ENCODE measurements at regions not wholly inside any gene's neighbourhood (a gene's known extent, or its start where the extent isn't known, plus 50 kb on each side); places are given as distances from the start of the nearest gene placed in this dataset.

DNA sequence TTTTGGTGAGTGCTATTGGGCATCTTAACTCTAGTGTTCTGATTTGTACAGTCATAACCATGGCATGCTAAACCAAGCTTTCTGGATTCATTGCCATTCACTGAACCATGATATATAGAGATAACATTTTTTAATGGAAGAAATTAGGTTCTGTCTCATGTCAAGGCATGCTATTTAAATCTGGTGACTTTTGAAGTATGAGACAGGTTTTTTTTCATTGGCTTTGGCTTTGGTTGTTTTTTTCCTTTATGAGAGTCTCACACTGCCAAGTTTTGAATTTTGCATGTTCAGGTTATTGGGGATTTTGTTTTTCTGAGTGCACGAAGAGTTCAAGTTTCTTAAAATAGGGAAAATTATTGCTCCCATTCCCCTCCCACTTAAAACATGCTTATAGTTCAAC, 141.3 kb upstream of the ADAMTS5 start:
- H3K36me3 Mint-ChIP-seq (ENCODE audit: low read depth): no peaks in the 10 kb centered on the region
- no peaks in the 10 kb centered on the region for H3K27me3 Mint-ChIP-seq (ENCODE audit: low read depth)
- DNase-seq (ENCODE audit: low spot score): no peak
- H3K4me3 Mint-ChIP-seq (ENCODE audit: low read depth): no peak overlapping the region
- intact Hi-C loops (cut with micrococcal nuclease): no loop called here
- no peaks in the 10 kb centered on the region for H3K4me1 Mint-ChIP-seq (ENCODE audit: low read depth)
- no peak overlapping the region for H3K27ac Mint-ChIP-seq
- H3K9me3 Mint-ChIP-seq: peaks cover 3% of the 10 kb centered on the region

DNA sequence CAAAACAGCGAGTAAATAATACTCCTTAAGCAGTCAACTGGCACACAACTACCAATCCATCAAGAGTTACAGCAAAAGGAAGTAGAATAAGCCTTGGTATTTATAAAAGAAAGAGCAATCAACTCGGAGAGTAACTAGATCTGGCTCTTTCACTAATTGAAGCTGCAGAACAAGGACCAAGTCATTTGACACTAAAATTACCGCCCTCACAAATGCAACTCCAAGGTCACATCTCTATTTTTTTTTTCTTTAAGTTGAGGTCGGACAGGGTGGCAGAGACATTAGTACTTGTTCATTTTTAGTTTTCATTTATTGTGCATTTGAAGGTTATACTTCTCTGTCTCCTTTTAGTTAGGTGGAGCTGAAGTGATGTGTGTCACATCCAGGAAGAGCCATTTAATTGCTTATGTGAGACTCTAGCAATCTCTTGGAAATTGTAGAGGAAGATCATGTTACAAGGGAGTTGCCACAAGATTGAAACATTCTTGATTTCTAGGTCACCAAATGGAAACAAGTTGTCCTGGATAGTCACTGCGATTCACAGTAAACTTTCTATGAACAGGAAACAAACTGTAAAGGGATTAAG, 138.1 kb upstream of the ADAMTS5 start:
- Mint-ChIP-seq H3K9me3 (peaks cover 3% of the 10 kb centered on the region), H3K4me1 (ENCODE audit: low read depth) (no peaks in the 10 kb centered on the region), H3K27me3 (ENCODE audit: low read depth) (no peaks in the 10 kb centered on the region), H3K27ac (no peak overlapping the region), H3K4me3 (ENCODE audit: low read depth) (no peak overlapping the region), H3K36me3 (ENCODE audit: low read depth) (no peaks in the 10 kb centered on the region)
- no peak for DNase-seq (ENCODE audit: low spot score)
- intact Hi-C loops (cut with micrococcal nuclease): no loop called here

DNA sequence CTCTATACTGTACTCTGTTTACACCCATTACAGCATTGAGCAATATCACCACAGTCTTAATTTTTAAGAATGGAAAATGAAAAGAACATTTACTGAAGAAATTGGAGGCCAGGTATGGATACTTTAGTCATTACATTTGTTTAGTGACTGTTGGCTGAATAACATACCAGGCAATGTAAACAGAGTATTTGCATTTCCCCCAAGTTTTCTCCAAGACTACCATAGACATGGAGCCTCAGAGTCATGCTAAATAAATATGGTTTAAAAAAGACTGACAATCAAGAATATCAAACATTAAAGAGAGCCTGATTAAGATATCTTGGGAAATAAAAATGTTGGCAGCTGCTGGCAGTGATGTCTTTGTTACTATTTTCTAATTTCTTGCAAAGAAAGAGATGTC, 136.9 kb upstream of the ADAMTS5 start:
- no peaks in the 10 kb centered on the region for H3K36me3 Mint-ChIP-seq (ENCODE audit: low read depth)
- DNase-seq (ENCODE audit: low spot score): no peak
- intact Hi-C loops (cut with micrococcal nuclease): no loop called here
- no peaks in the 10 kb centered on the region for H3K4me1 Mint-ChIP-seq (ENCODE audit: low read depth)
- H3K9me3 Mint-ChIP-seq: peaks cover 4% of the 10 kb centered on the region
- no peaks in the 10 kb centered on the region for H3K27me3 Mint-ChIP-seq (ENCODE audit: low read depth)
- H3K4me3 Mint-ChIP-seq (ENCODE audit: low read depth): no peak overlapping the region
- H3K27ac Mint-ChIP-seq: no peak overlapping the region

DNA sequence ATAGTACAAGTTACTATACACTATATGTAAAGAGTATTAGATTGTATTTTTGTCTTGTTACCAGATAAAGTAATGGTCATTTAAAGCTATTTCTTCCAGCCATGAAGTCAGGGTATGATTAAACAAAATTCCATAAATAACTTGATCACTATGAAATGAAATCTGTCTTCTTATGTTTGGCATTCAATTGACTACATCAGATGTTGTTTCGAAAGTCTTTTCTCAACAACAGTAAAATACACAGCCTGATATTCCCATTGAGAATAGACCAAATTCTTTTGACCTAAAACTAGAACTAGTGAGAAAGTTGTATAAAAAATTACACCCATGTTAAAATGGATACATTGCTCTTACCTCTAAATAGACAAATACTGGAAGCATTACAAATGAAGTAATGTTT, 134.6 kb upstream of the ADAMTS5 start:
- Mint-ChIP-seq H3K4me1 (ENCODE audit: low read depth) (no peaks in the 10 kb centered on the region), H3K36me3 (ENCODE audit: low read depth) (no peaks in the 10 kb centered on the region), H3K4me3 (ENCODE audit: low read depth) (no peak overlapping the region), H3K27me3 (ENCODE audit: low read depth) (no peaks in the 10 kb centered on the region), H3K9me3 (peaks cover 11% of the 10 kb centered on the region), H3K27ac (no peak overlapping the region)
- DNase-seq (ENCODE audit: low spot score): no peak
- intact Hi-C loops (cut with micrococcal nuclease): no loop called here

DNA sequence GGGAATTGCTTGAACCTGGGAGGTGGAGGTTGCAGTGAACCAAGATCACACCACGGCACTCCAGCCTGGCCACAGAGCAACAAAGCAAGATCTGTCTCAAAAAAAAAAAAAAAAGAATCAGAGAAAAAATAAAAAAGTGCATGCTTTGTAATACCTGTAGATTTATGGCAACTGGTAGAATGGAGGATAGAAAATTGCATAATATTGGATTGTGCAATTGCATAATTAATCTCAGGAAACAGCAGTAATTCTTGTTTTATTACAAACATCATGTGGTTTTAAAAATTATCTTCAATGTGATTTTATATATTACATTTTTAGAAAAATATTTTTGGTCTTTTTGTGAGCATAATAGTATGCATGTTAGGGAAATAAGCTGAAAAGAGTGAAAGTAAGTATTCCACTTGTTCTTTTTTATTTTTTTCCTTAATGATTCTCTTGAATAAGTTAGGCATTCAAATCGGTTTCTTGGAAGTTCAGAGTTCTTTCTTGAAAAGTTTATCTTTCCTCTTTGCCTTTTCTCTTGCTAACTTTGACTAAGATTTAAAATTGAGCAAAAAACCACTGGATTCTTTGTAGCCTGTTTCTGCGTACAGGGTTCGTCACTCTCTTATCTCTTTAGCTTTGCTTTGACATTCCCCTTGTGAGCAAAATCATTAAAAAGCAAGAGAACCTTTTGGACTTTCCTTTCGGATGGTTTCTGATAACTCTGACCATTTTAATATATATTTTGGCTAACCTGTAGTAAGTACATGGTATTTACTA, 127.5 kb upstream of the ADAMTS5 start:
- Mint-ChIP-seq H3K36me3 (ENCODE audit: low read depth) (no peaks in the 10 kb centered on the region), H3K4me1 (ENCODE audit: low read depth) (no peaks in the 10 kb centered on the region), H3K27ac (no peak overlapping the region), H3K9me3 (peaks cover 22% of the 10 kb centered on the region), H3K4me3 (ENCODE audit: low read depth) (no peak overlapping the region), H3K27me3 (ENCODE audit: low read depth) (no peaks in the 10 kb centered on the region)
- intact Hi-C loops (cut with micrococcal nuclease): no loop called here
- DNase-seq (ENCODE audit: low spot score): no peak

DNA sequence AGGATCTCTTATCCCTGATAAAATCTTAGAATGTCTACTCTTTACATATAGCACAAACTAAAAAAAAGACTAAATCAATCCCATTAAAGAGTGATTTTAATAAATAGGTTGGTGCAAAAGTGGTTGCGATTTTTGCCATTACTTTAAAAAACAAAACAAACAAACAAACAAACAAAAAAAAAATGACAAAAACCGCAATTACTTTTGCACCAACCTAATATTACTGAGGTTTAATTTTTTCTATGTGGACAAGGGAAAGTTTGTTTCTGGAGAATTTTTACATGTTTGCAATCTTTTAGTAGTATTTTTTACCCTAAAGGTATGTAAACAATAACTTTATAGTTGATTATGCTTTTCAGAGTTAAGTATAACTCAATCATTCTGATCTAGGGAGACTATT, 119.7 kb upstream of the ADAMTS5 start:
- Mint-ChIP-seq H3K27ac (no peak overlapping the region), H3K4me3 (ENCODE audit: low read depth) (no peak overlapping the region), H3K4me1 (ENCODE audit: low read depth) (no peaks in the 10 kb centered on the region), H3K36me3 (ENCODE audit: low read depth) (no peaks in the 10 kb centered on the region), H3K9me3 (peaks cover 17% of the 10 kb centered on the region), H3K27me3 (ENCODE audit: low read depth) (no peaks in the 10 kb centered on the region)
- no peak for DNase-seq (ENCODE audit: low spot score)
- intact Hi-C loops (cut with micrococcal nuclease): no loop called here

DNA sequence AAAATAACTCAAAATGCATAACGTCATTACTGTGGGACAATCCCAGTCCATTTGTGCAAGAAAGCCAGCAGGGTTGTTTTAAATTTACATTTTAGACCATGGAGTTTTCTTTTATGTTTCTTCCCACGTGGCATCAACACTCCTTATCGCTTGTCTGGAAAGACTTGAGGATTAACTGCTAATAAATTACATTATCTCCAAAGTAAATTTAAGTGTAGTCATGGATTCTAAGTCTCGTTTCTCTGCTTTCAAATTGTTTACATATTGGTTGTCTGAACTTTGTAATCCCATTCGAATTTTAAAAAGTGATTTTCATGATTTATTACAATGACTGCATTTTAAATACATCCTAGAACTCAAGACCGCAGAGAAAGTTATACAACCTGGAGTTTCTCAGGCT, 119.3 kb upstream of the ADAMTS5 start:
- Mint-ChIP-seq H3K4me3 (ENCODE audit: low read depth) (no peak overlapping the region), H3K27ac (no peak overlapping the region), H3K4me1 (ENCODE audit: low read depth) (no peaks in the 10 kb centered on the region), H3K36me3 (ENCODE audit: low read depth) (no peaks in the 10 kb centered on the region), H3K9me3 (peaks cover 17% of the 10 kb centered on the region), H3K27me3 (ENCODE audit: low read depth) (no peaks in the 10 kb centered on the region)
- DNase-seq (ENCODE audit: low spot score): no peak
- intact Hi-C loops (cut with micrococcal nuclease): no loop called here

DNA sequence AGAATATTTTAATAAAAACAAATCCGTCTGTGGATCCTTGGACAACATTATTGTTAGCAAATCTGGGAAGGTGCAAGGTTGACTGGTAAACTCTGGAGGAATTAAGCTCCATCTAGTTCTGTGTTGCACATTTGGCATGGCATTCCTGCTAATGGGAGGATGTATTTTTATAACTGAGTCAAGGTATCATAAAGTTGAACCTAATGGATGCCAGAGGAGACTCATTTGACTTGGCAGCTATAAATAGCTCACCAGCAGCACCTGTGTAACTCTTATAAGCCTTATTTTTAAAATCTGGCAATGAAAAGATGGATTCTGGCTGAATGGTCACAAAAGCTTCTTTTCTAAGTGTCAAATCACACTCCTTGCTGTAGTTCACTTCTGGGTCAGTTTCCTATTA, 118.5 kb upstream of the ADAMTS5 start:
- H3K4me1 Mint-ChIP-seq (ENCODE audit: low read depth): no peaks in the 10 kb centered on the region
- no peaks in the 10 kb centered on the region for H3K36me3 Mint-ChIP-seq (ENCODE audit: low read depth)
- no peak for DNase-seq (ENCODE audit: low spot score)
- intact Hi-C loops (cut with micrococcal nuclease): no loop called here
- H3K27ac Mint-ChIP-seq: no peak overlapping the region
- H3K27me3 Mint-ChIP-seq (ENCODE audit: low read depth): no peaks in the 10 kb centered on the region
- no peak overlapping the region for H3K4me3 Mint-ChIP-seq (ENCODE audit: low read depth)
- H3K9me3 Mint-ChIP-seq: peaks cover 23% of the 10 kb centered on the region

DNA sequence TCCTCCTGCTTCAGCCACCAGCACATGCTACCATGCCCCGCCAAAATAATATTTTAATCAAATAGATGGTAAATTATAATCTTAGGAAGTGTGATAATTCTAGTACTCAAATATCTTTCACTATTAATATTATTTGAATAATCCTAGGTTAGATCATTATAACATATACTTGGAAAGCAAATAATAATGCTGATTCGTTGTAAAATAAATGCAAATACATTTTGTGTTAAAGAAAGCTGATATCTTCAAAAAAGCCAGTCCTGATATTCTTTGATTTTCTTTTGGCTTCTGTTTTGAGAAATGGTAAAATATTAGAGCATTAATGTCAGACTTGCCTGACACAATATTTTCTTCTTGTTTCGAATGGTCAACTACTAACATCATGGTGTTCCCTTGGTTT, 116.3 kb upstream of the ADAMTS5 start:
- no peak for DNase-seq (ENCODE audit: low spot score)
- no peak overlapping the region for H3K27ac Mint-ChIP-seq
- no peaks in the 10 kb centered on the region for H3K4me1 Mint-ChIP-seq (ENCODE audit: low read depth)
- no peaks in the 10 kb centered on the region for H3K27me3 Mint-ChIP-seq (ENCODE audit: low read depth)
- intact Hi-C loops (cut with micrococcal nuclease): no loop called here
- no peak overlapping the region for H3K4me3 Mint-ChIP-seq (ENCODE audit: low read depth)
- H3K9me3 Mint-ChIP-seq: peaks cover 14% of the 10 kb centered on the region
- no peaks in the 10 kb centered on the region for H3K36me3 Mint-ChIP-seq (ENCODE audit: low read depth)

DNA sequence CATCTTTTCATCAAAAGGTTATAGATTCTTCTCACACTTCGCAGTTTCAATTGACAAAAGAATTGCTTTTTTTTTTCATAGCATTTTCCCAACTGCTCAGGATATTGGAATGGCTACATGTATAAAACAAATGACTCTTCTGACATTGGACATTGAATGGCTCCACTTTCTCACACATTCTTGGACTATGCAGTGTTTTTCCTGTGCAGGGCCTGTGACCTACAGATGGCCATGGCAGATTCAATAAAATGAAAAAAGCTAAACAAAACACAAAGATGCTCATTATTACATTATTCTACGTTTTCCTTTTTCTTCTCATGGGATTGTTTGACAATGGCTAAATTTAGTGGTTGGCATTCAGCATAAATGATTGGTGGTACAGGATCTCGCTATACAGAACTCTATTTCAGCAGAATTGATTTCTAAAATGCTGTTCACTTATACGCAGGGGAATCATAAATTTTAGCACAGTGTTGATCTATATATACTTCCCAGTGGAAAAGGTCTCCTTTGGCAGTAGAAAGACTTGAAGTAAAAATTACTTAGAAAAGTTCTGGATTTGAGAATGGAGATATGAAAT, 115.6 kb upstream of the ADAMTS5 start:
- no peak overlapping the region for H3K27ac Mint-ChIP-seq
- no peaks in the 10 kb centered on the region for H3K4me1 Mint-ChIP-seq (ENCODE audit: low read depth)
- H3K9me3 Mint-ChIP-seq: peaks cover 14% of the 10 kb centered on the region
- DNase-seq (ENCODE audit: low spot score): no peak
- intact Hi-C loops (cut with micrococcal nuclease): no loop called here
- no peaks in the 10 kb centered on the region for H3K36me3 Mint-ChIP-seq (ENCODE audit: low read depth)
- H3K4me3 Mint-ChIP-seq (ENCODE audit: low read depth): no peak overlapping the region
- no peaks in the 10 kb centered on the region for H3K27me3 Mint-ChIP-seq (ENCODE audit: low read depth)

DNA sequence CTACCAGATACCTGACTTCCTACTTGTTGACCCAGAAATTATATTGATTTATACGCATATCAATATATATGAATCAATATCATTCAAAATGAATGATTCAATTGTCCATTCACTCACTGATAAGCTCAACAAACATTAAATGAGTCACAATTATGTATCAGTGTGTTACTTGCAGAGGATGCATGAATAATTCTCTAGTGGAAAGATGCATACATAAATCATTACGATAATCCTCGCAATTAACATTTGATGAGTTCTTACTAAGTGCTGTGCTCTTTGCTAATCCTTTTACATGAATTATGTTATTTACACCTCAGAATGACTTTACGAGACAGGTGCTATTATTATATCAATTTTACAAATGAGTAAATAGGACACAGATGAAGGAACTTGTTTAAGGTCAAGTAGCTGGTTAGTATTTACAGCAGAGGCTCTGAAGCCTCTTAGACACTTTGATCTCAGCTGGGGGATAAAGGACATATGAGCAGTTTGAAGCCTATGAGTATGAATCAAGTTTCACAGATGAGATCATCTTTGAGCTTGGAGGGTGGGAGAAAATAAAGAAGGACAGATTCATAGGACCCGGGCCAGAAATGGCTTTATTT, 112.8 kb upstream of the ADAMTS5 start:
- Mint-ChIP-seq H3K4me1 (ENCODE audit: low read depth) (no peaks in the 10 kb centered on the region), H3K36me3 (ENCODE audit: low read depth) (no peaks in the 10 kb centered on the region), H3K27me3 (ENCODE audit: low read depth) (no peaks in the 10 kb centered on the region), H3K4me3 (ENCODE audit: low read depth) (no peak overlapping the region), H3K9me3 (peaks cover 11% of the 10 kb centered on the region), H3K27ac (no peak overlapping the region)
- intact Hi-C loops (cut with micrococcal nuclease): no loop called here
- no peak for DNase-seq (ENCODE audit: low spot score)

DNA sequence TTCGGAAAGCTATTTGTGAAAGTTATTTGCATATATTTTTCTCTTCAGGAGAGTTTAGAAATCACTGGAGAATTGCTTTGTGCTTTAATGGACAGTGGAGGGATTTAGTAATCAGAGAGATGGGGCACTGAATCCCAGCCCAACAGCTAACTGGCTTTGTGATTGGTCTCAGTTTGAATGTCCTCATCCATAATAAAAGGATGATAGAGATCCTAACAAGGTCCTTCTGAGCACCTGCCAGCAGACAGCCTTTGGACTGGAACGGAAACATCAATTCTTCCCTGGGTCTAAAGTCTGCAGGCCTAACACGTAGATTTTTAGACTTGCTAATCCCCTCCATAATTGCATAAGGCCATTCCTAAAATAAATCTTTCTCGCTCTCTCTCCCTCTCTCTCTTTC, 112.0 kb upstream of the ADAMTS5 start:
- H3K27me3 Mint-ChIP-seq (ENCODE audit: low read depth): no peaks in the 10 kb centered on the region
- H3K4me3 Mint-ChIP-seq (ENCODE audit: low read depth): no peak overlapping the region
- H3K4me1 Mint-ChIP-seq (ENCODE audit: low read depth): no peaks in the 10 kb centered on the region
- H3K27ac Mint-ChIP-seq: no peak overlapping the region
- H3K9me3 Mint-ChIP-seq: peaks cover 10% of the 10 kb centered on the region
- DNase-seq (ENCODE audit: low spot score): no peak
- intact Hi-C loops (cut with micrococcal nuclease): no loop called here
- no peaks in the 10 kb centered on the region for H3K36me3 Mint-ChIP-seq (ENCODE audit: low read depth)

DNA sequence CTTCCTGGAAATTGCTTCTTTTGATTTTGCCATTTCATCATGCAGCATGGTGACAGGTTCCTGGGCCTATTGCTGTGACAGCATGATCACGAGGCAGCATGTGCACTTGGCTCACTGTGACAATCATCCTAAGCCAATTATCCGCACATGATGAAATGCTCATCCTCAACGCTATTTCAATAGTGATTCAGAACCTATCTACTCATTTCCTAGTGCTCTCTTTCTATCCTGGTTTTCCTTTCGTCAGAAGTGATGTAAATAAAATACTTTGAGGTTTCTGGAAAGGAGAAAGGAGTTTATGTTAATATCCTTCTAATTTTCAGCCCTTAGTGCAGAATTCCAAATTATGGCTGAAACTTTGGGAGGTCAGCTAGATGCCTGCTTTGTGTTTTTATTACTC, 110.6 kb upstream of the ADAMTS5 start:
- no peak for DNase-seq (ENCODE audit: low spot score)
- H3K4me3 Mint-ChIP-seq (ENCODE audit: low read depth): no peak overlapping the region
- intact Hi-C loops (cut with micrococcal nuclease): no loop called here
- H3K27me3 Mint-ChIP-seq (ENCODE audit: low read depth): no peaks in the 10 kb centered on the region
- no peaks in the 10 kb centered on the region for H3K36me3 Mint-ChIP-seq (ENCODE audit: low read depth)
- H3K4me1 Mint-ChIP-seq (ENCODE audit: low read depth): no peaks in the 10 kb centered on the region
- peaks cover 6% of the 10 kb centered on the region for H3K9me3 Mint-ChIP-seq
- no peak overlapping the region for H3K27ac Mint-ChIP-seq
